ACHN (cell line): ENCODE measurements at regions not wholly inside any gene's neighbourhood (a gene's known extent, or its start where the extent isn't known, plus 50 kb on each side); places are given as distances from the start of the nearest gene placed in this dataset.
A peak's percentile ranks its signal among the peaks of the same experiment; 100 is the strongest.
"Not testable (repeated sequence)": the region's sequence is repeated elsewhere in the genome, so short reads cannot be mapped to it uniquely, and the experiment has no call there.

Source experiments
- DNase-seq: peaks from one replicate; pipeline ENCODE4 v3.0.0-alpha.2; 2015
- in situ Hi-C: cut with HindIII; loops from 2 replicates; pipeline ENCODE4 v1.10.0; 2017; ENCODE audit warnings: low sequenced_read_pairs, low pct_ligation_motif_present, low pct_unique_long_range_greater_than_20kb

DNA sequence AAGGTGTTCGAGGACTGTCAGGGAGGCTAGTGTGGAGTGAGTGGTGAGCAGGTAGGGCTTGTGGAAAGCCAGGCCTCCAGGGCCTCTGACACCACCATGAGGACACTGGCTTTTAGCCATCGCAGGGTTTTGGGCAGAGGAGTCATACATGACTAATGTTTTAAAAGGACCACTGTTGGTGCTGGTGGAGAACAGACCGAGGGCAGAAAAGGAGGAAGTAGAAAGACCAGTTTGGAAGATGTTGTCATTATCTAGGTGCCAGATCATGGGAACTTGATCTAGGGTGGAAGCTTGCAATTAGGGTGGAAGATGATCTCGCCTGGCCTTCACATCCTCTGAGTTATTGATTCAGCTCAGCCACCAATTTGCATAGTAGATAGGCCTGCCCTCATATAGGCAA lies 144.2 kb downstream of the C12orf75 start:
- in situ Hi-C loops: no loop called here
- DNase-seq: no peak

GRCh38 chr12:105476616-105477015 lies 146.1 kb downstream of the C12orf75 start:
- DNase-seq: no peak
- in situ Hi-C loops: no loop called here

DNA sequence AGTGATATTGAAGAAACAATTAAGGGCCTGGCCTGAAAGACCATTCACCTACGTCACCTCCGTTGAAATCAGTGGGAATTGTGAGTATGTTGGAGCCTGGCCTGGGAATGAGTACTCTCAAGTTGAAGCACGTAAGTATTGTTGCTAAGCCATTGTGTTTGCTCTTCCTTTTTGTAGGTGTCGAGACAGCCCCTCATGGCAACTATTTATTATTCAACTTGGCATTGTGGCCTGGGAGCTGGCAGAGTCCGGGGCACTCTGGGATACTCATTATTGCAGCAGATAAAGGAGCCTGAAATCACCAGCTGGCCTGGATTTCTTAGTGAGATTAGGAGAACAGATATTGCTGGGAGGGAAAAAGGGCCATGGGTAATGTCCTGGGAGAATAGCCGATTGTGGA lies 147.4 kb downstream of the C12orf75 start:
- no peak for DNase-seq
- in situ Hi-C loops: no loop called here

GRCh38 chr12:105478788-105479187 lies 148.3 kb downstream of the C12orf75 start:
- DNase-seq, in situ Hi-C loops: not testable (repeated sequence)

- no peak for DNase-seq
- in situ Hi-C loops: no loop called here
Measured at GRCh38 chr12:105479710-105480109, 149.2 kb downstream of the C12orf75 start.

GRCh38 chr12:105480162-105480561 lies 149.7 kb downstream of the C12orf75 start:
- DNase-seq: peak; percentile 69
- in situ Hi-C loops: no loop called here

GRCh38 chr12:105481392-105482300 lies 151.2 kb downstream of the C12orf75 start:
- no peak for DNase-seq
- in situ Hi-C loops: no loop called here

- DNase-seq: no peak
- in situ Hi-C loops: no loop called here
Measured at GRCh38 chr12:105482951-105483350, 152.5 kb downstream of the C12orf75 start.

- no peak for DNase-seq
- in situ Hi-C loops: no loop called here
Measured at GRCh38 chr12:105483691-105484090, 153.2 kb downstream of the C12orf75 start.

DNA sequence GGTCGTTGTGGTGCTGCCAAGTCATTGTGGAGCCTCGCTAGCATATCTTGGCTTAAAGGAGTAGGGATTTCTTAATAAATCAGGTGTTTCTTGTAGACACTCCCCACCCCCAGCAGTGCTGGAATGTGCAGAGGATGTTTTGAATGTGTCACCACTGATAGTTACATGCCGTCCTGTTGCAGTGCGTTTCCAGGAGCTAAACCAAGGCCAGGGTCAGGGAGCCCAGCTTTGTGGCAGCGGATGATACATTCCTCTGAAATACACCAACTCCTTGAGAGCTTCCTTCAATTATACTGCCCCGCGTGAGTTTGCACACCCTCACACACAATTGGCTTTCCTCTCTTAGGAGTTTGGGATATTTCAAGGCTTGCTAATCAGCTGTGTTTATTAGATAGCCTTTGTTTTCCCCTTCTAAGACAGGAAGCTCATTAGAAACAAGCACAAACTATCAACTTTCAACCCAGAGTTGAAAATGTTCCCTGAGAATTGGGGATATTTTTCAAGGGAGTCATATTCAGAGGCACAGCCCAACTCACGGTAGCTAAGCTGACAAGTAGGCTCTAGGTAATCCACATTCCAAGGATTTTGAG lies 154.9 kb downstream of the C12orf75 start:
- in situ Hi-C loops: no loop called here
- peak; percentile 32 for DNase-seq

GRCh38 chr12:105485921-105486320 lies 155.4 kb downstream of the C12orf75 start:
- DNase-seq: no peak
- in situ Hi-C loops: no loop called here

- in situ Hi-C loops: no loop called here
- DNase-seq: no peak
Measured at GRCh38 chr12:105487963-105488362, 157.5 kb downstream of the C12orf75 start.

DNA sequence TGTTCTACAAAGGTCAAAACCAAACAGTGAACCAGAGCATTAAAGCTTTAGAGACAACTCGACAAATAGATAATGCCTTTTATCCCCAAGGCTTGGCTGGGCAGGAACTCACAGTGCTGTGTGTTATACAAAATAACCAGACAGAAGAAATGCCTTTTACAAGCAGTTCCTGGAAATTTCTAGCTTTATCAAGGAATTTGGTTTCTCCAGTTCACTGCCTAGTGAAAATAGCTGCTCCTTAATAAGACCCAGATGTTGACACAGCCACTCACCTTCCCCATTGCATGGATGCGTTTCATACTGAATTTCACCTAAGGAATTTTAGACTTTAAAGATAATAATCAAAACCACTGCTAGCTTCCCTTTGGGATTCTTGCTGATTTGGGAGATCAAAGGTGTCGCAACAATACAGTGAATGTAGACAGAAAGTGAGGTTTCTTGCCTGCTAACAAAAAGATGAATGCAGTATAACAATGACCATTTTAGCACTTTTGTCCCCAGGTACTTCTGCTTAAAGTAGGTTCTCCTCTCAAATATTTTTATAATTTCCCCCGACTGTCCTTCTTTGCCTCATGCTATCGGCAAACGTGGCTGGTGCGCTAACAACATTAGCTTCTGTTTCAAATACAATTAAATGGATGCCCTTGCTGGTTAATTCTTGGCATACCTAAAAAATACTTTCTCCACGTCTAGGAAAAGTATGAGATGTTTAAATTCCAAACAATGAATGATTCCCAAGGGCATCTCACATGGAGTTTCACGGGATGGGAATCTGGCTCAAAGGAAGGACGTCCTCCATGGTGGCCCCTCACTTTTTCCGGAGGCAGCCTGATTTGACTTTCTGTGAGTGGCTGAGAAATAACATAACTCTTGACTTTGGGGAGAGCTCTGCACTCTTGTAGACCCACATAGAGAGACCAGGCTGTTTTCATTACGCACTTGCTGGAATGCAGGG lies 162.4 kb downstream of the C12orf75 start:
- no peak for DNase-seq
- in situ Hi-C loops: no loop called here

- no peak for DNase-seq
- in situ Hi-C loops: no loop called here
Measured at GRCh38 chr12:105499205-105499604, 168.7 kb downstream of the C12orf75 start.

- DNase-seq, in situ Hi-C loops: not testable (repeated sequence)
Measured at GRCh38 chr12:105500676-105501075, 170.2 kb downstream of the C12orf75 start.

GRCh38 chr12:105502426-105502930 lies 172.0 kb downstream of the C12orf75 start:
- no peak for DNase-seq
- in situ Hi-C loops: no loop called here

GRCh38 chr12:105503619-105504018 lies 173.1 kb downstream of the C12orf75 start:
- in situ Hi-C loops: no loop called here
- no peak for DNase-seq

DNA sequence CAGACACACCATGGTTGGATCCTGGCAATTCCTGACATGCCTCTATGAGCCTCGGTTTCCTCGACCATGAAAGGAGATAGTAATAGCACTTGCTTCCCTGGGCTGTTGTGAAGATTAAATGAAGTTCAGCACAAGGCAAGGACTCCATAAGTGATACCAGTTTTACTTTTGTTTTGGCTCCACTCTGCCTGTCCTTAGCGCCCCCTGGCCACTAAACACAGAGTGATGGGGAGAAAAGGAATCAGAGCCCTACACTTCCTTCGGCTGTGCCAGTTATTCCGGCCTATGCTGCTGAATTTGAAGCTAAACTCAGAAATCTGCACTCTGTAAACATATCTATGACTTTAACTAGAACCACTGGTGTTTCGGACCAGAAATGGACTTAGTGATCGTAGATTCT lies 173.8 kb downstream of the C12orf75 start:
- in situ Hi-C loops: no loop called here
- DNase-seq: peak; percentile 24
